K562 (cell line): ENCODE measurements at regions not wholly inside any gene's neighbourhood (a gene's known extent, or its start where the extent isn't known, plus 50 kb on each side); places are given as distances from the start of the nearest gene placed in this dataset.

Source experiments
- ATAC-seq: fragments of 200-7000 bp; cut with Tn5 transposase; 3 replicates; pipeline ENCODE4 v1.9.1; 2020; ENCODE audit warnings: moderate library complexity
- BruUV-seq: library from RNA; stranded (reverse); fragments of 400-500 nt; replicated peaks from 2 replicates; lab custom pipeline; 2021; lab: Mats Ljungman, UMichigan
- CTCF ChIA-PET: fragments of 300-600 bp; formaldehyde crosslinking; extraction: SDS; loops from one replicate; lab custom pipeline; 2021; ENCODE audit warnings: low intra/inter-chr PET ratio; lab: Yijun Ruan, JAX
- POLR2A ChIA-PET: fragments of 300-600, 350-650 bp; sonication (Branson Sonifier 250); formaldehyde crosslinking; extraction: SDS; loops from one replicate; lab custom pipeline; 2021; ENCODE audit warnings: antibody characterized with exemption, inconsistent platforms; lab: Yijun Ruan, JAX
- DNase-seq, 4 experiments: peaks; one replicate each; pipeline versions ENCODE4 v3.0.0 to v3.0.0-alpha.2; 2011 to 2018; ENCODE audit warnings: low spot score in 3 of 4, mixed read lengths in 3 of 4; ENCODE audit errors: extremely low read depth in 1 of 4
- FAIRE-seq: peaks from 2 replicates; lab custom pipeline; 2011; peaks lifted over from hg19 to GRCh38; lab: Jason Lieb, UNC
- H2AFZ ChIP-seq: 2 replicates; pipeline ENCODE4 v1.6.0; 2011; ENCODE audit warnings: low read depth, low read length, control low read depth, inconsistent platforms
- H3K27ac ChIP-seq: fragments of 200-600 bp; 3 replicates; pipeline ENCODE4 v1.8.0; 2011; ENCODE audit warnings: low read depth, mild to moderate bottlenecking, control low read depth, inconsistent platforms, low read length, moderate library complexity, mixed read lengths; ENCODE audit errors: extremely low read depth
- H3K27me3 ChIP-seq, 2 experiments: fragments of 300-600 bp in 1 of 2; 2 replicates in 1 of 2; 3 replicates in 1 of 2; pipeline versions ENCODE4 v1.6.0 to v1.8.0; 2011; ENCODE audit warnings: inconsistent platforms in 2 of 2, low read length in 2 of 2, mild to moderate bottlenecking in 1 of 2, mixed read lengths in 1 of 2, moderate library complexity in 1 of 2; ENCODE audit not compliant: control insufficient read depth in 2 of 2, insufficient read depth in 2 of 2
- H3K36me3 ChIP-seq: fragments of 300-600 bp; 3 replicates; pipeline ENCODE4 v1.8.0; 2011; ENCODE audit warnings: mild to moderate bottlenecking, low read length, inconsistent platforms; ENCODE audit not compliant: control insufficient read depth, insufficient read depth
- H3K4me1 ChIP-seq, 2 experiments: fragments of 200-600 bp in 1 of 2; replicated peaks in 1 of 2; 2 replicates in 1 of 2; 3 replicates in 1 of 2; pipeline versions ENCODE4 v1.5.1 to v1.8.0; 2011; ENCODE audit warnings: inconsistent platforms in 2 of 2, low read length in 2 of 2, mild to moderate bottlenecking in 1 of 2, mixed read lengths in 1 of 2, moderate library complexity in 1 of 2; ENCODE audit not compliant: control insufficient read depth in 2 of 2, insufficient read depth in 2 of 2
- H3K4me2 ChIP-seq: 2 replicates; pipeline ENCODE4 v1.6.1; 2011; ENCODE audit warnings: low read length, control low read depth, inconsistent platforms, mixed read lengths; ENCODE audit not compliant: insufficient read depth
- H3K4me3 ChIP-seq: fragments of 200-600 bp; sonication (generic), shearing (Covaris generic); 2 replicates; pipeline ENCODE4 v1.5.1; 2016; ENCODE audit warnings: control low read depth, inconsistent platforms
- H3K79me2 ChIP-seq: fragments of 200-600 bp; 3 replicates; pipeline ENCODE4 v1.8.0; 2011; ENCODE audit warnings: low read length, inconsistent platforms; ENCODE audit not compliant: control insufficient read depth, insufficient read depth
- H3K9ac ChIP-seq, 2 experiments: 2 replicates each; pipeline versions ENCODE4 v1.6.0 to v1.6.1; 2011; ENCODE audit warnings: low read depth in 2 of 2, low read length in 2 of 2, control low read depth in 1 of 2, inconsistent platforms in 1 of 2, mild to moderate bottlenecking in 1 of 2, mixed read lengths in 1 of 2; ENCODE audit not compliant: insufficient read depth in 1 of 2
- H3K9me1 ChIP-seq: one replicate; pipeline ENCODE4 v1.6.0; 2011; ENCODE audit warnings: inconsistent platforms, mild to moderate bottlenecking, low read length, moderate library complexity; ENCODE audit not compliant: control insufficient read depth, insufficient read depth
- H3K9me3 ChIP-seq: replicated peaks from 2 replicates; pipeline ENCODE4 v1.5.1; 2011; ENCODE audit warnings: low read depth, low read length, inconsistent platforms; ENCODE audit not compliant: control insufficient read depth, insufficient read depth
- H4K20me1 ChIP-seq: replicated peaks from 2 replicates; pipeline ENCODE4 v1.6.1; 2011; ENCODE audit warnings: low read length, inconsistent platforms, mixed read lengths; ENCODE audit not compliant: control insufficient read depth, insufficient read depth
- CHCHD3 ChIP-seq: fragments of 250-450 bp; sonication (Bioruptor Pico); IDR thresholded peaks from 2 replicates; pipeline ENCODE4 v2.1.2; 2022; ENCODE audit warnings: mild to moderate bottlenecking
- CHD2 ChIP-seq: IDR thresholded peaks from 2 replicates; pipeline ENCODE4 v1.6.1; 2011; ENCODE audit warnings: low read depth, low read length
- FOXP1 ChIP-seq: sonication (generic); formaldehyde crosslinking; IDR thresholded peaks from 2 replicates; pipeline ENCODE4 v1.8.0; 2022; ENCODE audit warnings: mild to moderate bottlenecking, missing genetic modification reagents
- ID3 ChIP-seq, 2 experiments: fragments of 250-450 bp in 1 of 2; fragments of 450-650 bp in 1 of 2; sonication (Bioruptor Pico) in 1 of 2; IDR thresholded peaks; 2 replicates each; pipeline versions ENCODE4 v1.6.1 to v1.8.0; 2016 to 2021; ENCODE audit warnings: mild to moderate bottlenecking in 2 of 2, moderate library complexity in 2 of 2, missing compliant biosample characterization in 1 of 2, missing genetic modification characterization in 1 of 2
- KLF16 ChIP-seq: IDR thresholded peaks from 2 replicates; pipeline ENCODE4 v1.6.1; 2016; ENCODE audit warnings: antibody characterized with exemption
- MAFG ChIP-seq: fragments of 450-650 bp; conservative IDR thresholded peaks from 2 replicates; pipeline ENCODE4 v1.6.1; 2016; ENCODE audit warnings: missing genetic modification characterization, missing compliant biosample characterization
- MAX ChIP-seq: sonication (generic); formaldehyde crosslinking; IDR thresholded peaks from 2 replicates; pipeline ENCODE4 v1.9.0; 2022; ENCODE audit warnings: mild to moderate bottlenecking, missing genetic modification reagents
- MYNN ChIP-seq, 2 experiments: sonication (generic); formaldehyde crosslinking in 1 of 2; IDR thresholded peaks; 2 replicates each; pipeline versions ENCODE4 v1.5.0 to v1.6.1; 2016 to 2020; ENCODE audit warnings: antibody characterized with exemption in 1 of 2, missing genetic modification reagents in 1 of 2
- NFIX ChIP-seq: fragments of 250-450 bp; sonication (Bioruptor Pico); IDR thresholded peaks from 2 replicates; pipeline ENCODE4 v1.4.0; 2020; ENCODE audit warnings: low read depth, mild to moderate bottlenecking, moderate library complexity
- NKRF ChIP-seq: fragments of 450-650 bp; IDR thresholded peaks from 2 replicates; pipeline ENCODE4 v1.6.1; 2016; ENCODE audit warnings: borderline replicate concordance
- RB1 ChIP-seq: fragments of 450-650 bp; IDR thresholded peaks from 2 replicates; pipeline ENCODE4 v1.6.1; 2017; ENCODE audit warnings: low read depth, mild to moderate bottlenecking
- SRSF9 ChIP-seq: fragments of 200-400 bp; formaldehyde crosslinking; IDR thresholded peaks from 2 replicates; pipeline ENCODE4 v1.6.1; 2017; ENCODE audit warnings: low read depth, low read length, borderline replicate concordance
- TAF15 ChIP-seq: fragments of 200-400 bp; formaldehyde crosslinking; IDR thresholded peaks from 2 replicates; pipeline ENCODE4 v1.6.1; 2017; ENCODE audit warnings: mild to moderate bottlenecking, low read depth, low read length, moderate library complexity
- THAP7 ChIP-seq: fragments of 250-450 bp; sonication (Bioruptor Pico); IDR thresholded peaks from 2 replicates; pipeline ENCODE4 v1.5.0; 2021
- ZNF444 ChIP-seq: fragments of 250-450 bp; sonication (Bioruptor Pico); IDR thresholded peaks from 2 replicates; pipeline ENCODE4 v1.4.0; 2020; ENCODE audit warnings: mild to moderate bottlenecking, moderate library complexity
- ZNF655 ChIP-seq: fragments of 250-450 bp; sonication (Bioruptor Pico); IDR thresholded peaks from 2 replicates; pipeline ENCODE4 v1.5.0; 2021
- ZNF778 ChIP-seq: fragments of 450-650 bp; formaldehyde crosslinking; IDR thresholded peaks from 2 replicates; pipeline ENCODE4 v1.4.0; 2020; ENCODE audit warnings: mild to moderate bottlenecking, moderate library complexity
- WGBS: fragments of 100-300 bp; shearing (Covaris generic); methylation state at CpG from one replicate; pipeline ENCODE4 v1.1.6; 2016; ENCODE audit warnings: low coverage, mixed read lengths; ENCODE audit not compliant: insufficient coverage; ENCODE audit errors: missing lambda C conversion rate; 5-methylcytosine and 5-hydroxymethylcytosine counted together
- in situ Hi-C: fragments of 300-500 bp; cut with MboI; formaldehyde crosslinking; loops from 4 replicates; pipeline ENCODE4 v1.15.0; 2018; ENCODE audit warnings: inconsistent platforms, mixed read lengths
- intact Hi-C: fragments of 100-400 bp; cut with micrococcal nuclease; formaldehyde crosslinking; loops from 2 replicates; pipeline ENCODE4 v1.14.2; 2022

GRCh38 chr5:165139721-165140120, 1634.3 kb downstream of the MAT2B start:
- in situ Hi-C loops: no loop called here
- BruUV-seq: no TSS peak
- no peaks in the 10 kb centered on the region for H3K79me2 ChIP-seq
- H3K27me3 ChIP-seq: no peaks in the 10 kb centered on the region
- H3K9ac ChIP-seq: no peak overlapping the region
- FAIRE-seq (no peak), ATAC-seq (no peak), DNase-seq (no peak)
- intact Hi-C loops: no loop called here
- H3K9me1 ChIP-seq: no peaks in the 10 kb centered on the region
- H3K4me2 ChIP-seq: no peak overlapping the region
- no peaks in the 10 kb centered on the region for H3K9me3 ChIP-seq
- H2AFZ ChIP-seq: no peak overlapping the region
- no peaks in the 10 kb centered on the region for H4K20me1 ChIP-seq
- H3K27ac ChIP-seq: no peak overlapping the region
- H3K4me1 ChIP-seq: no peaks in the 10 kb centered on the region
- no peaks in the 10 kb centered on the region for H3K36me3 ChIP-seq
- POLR2A ChIA-PET: no interaction called here
- no peak overlapping the region for H3K4me3 ChIP-seq
- TF ChIP-seq NFIX (CRISPR knock-in tag) (no peak), RB1 (no peak), MAX (no peak), CHD2 (no peak), FOXP1 (CRISPR knock-in tag) (no peak), ZNF655 (CRISPR knock-in tag) (no peak), TAF15 (no peak), MYNN (IDR thresholded peaks at IDR 0.05) (no peak), MYNN (CRISPR knock-in tag; IDR thresholded peaks at IDR 0.05) (no peak), THAP7 (CRISPR knock-in tag) (no peak), MAFG (tag) (no peak), SRSF9 (no peak), ID3 (CRISPR knock-in tag; IDR thresholded peaks at IDR 0.05) (no peak), ID3 (tag; IDR thresholded peaks at IDR 0.05) (no peak), NKRF (no peak), CHCHD3 (CRISPR knock-in tag) (no peak), ZNF778 (no peak), KLF16 (no peak), ZNF444 (CRISPR knock-in tag) (no peak)
- 0% methylated on average over 3 of the region's 3 CpGs for WGBS
- CTCF ChIA-PET: no interaction called here
